OCI-LY7 (cell line): ENCODE measurements at regions not wholly inside any gene's neighbourhood (a gene's known extent, or its start where the extent isn't known, plus 50 kb on each side); places are given as distances from the start of the nearest gene placed in this dataset.

Experiments used
- BruUV-seq: library from RNA; stranded (reverse); fragments of 400-500 nt; replicated peaks from 2 replicates; lab custom pipeline; 2021; lab: Mats Ljungman, UMichigan
- CTCF ChIA-PET: fragments of 300-600 bp; sonication (Branson Sonifier 250); formaldehyde crosslinking; loops from one replicate; lab custom pipeline; 2022; ENCODE audit warnings: antibody characterized with exemption; ENCODE audit not compliant: unreplicated experiment; lab: Charles Lee
- POLR2A ChIA-PET: fragments of 300-600 bp; sonication (Branson Sonifier 250); formaldehyde crosslinking; loops from one replicate; lab custom pipeline; 2022; ENCODE audit warnings: antibody characterized with exemption; lab: Charles Lee
- DNase-seq: peaks from one replicate; pipeline ENCODE4 v3.0.0-alpha.2; 2015; ENCODE audit warnings: low spot score
- H2AFZ ChIP-seq: fragments of 200-600 bp; sonication (generic), shearing (Covaris generic); 2 replicates; pipeline ENCODE4 v1.6.1; 2014; ENCODE audit warnings: mild to moderate bottlenecking, antibody characterized with exemption, low read length, moderate library complexity
- H3K27ac ChIP-seq: fragments of 200-600 bp; sonication (generic); 2 replicates; pipeline ENCODE4 v1.5.1; 2014; ENCODE audit warnings: mixed run types, low read depth, mild to moderate bottlenecking, moderate library complexity, low read length, inconsistent platforms; ENCODE audit not compliant: poor library complexity, severe bottlenecking
- H3K36me3 ChIP-seq: fragments of 200-600 bp; sonication (generic); 2 replicates; pipeline ENCODE4 v1.6.1; 2014; ENCODE audit warnings: mild to moderate bottlenecking, antibody characterized with exemption, low read length, moderate library complexity, mixed read lengths; ENCODE audit not compliant: insufficient read depth
- H3K4me1 ChIP-seq: fragments of 200-600 bp; sonication (generic); 2 replicates; pipeline ENCODE4 v1.5.1; 2014; ENCODE audit warnings: mild to moderate bottlenecking, low read length; ENCODE audit not compliant: insufficient read depth, poor library complexity, severe bottlenecking
- H3K4me2 ChIP-seq: fragments of 200-600 bp; sonication (generic); 2 replicates; pipeline ENCODE4 v1.6.1; 2014; ENCODE audit warnings: mild to moderate bottlenecking, low read length
- H3K4me3 ChIP-seq: fragments of 200-600 bp; sonication (generic); 2 replicates; pipeline ENCODE4 v1.5.1; 2014; ENCODE audit warnings: mild to moderate bottlenecking, low read depth, low read length; ENCODE audit not compliant: poor library complexity, severe bottlenecking
- H3K79me2 ChIP-seq: fragments of 200-600 bp; sonication (generic); 2 replicates; pipeline ENCODE4 v1.6.1; 2016; ENCODE audit warnings: low read depth, mild to moderate bottlenecking, low read length, moderate library complexity, mixed read lengths; ENCODE audit not compliant: insufficient read depth
- H3K9me2 ChIP-seq: fragments of 200-600 bp; sonication (generic); 2 replicates; pipeline ENCODE4 v1.6.1; 2016; ENCODE audit warnings: mild to moderate bottlenecking, low read length, mixed read lengths; ENCODE audit not compliant: insufficient read depth
- H3K9me3 ChIP-seq: fragments of 200-600 bp; sonication (generic); 2 replicates; pipeline ENCODE4 v1.6.1; 2014; ENCODE audit warnings: mild to moderate bottlenecking, mixed run types, low read length, mixed read lengths
- H4K20me1 ChIP-seq: fragments of 200-600 bp; sonication (generic); 2 replicates; pipeline ENCODE4 v1.6.1; 2014; ENCODE audit warnings: mild to moderate bottlenecking, antibody characterized with exemption, low read length, moderate library complexity, mixed read lengths; ENCODE audit not compliant: insufficient read depth
- CTCF ChIP-seq: fragments of 200-600 bp; sonication (generic); conservative IDR thresholded peaks from 2 replicates; pipeline ENCODE4 v1.5.1; 2014; ENCODE audit warnings: mild to moderate bottlenecking, antibody characterized with exemption, low read length, moderate library complexity, mixed read lengths
- EZH2phosphoT487 ChIP-seq: fragments of 200-600 bp; sonication (generic); IDR thresholded peaks from 2 replicates; pipeline ENCODE4 v1.6.1; 2018; ENCODE audit warnings: low read depth, borderline replicate concordance, mild to moderate bottlenecking, mixed run types, antibody characterized with exemption, low read length, moderate library complexity, mixed read lengths
- intact Hi-C: fragments of 100-400 bp; cut with micrococcal nuclease; formaldehyde crosslinking; loops from one replicate; pipeline ENCODE4 v1.10.0; 2022; ENCODE audit not compliant: unreplicated experiment

- Histone ChIP-seq H3K4me3 (no peak overlapping the region), H3K36me3 (no peaks in the 10 kb centered on the region), H4K20me1 (no peaks in the 10 kb centered on the region), H3K27ac (no peak overlapping the region), H2AFZ (no peak overlapping the region), H3K4me1 (no peaks in the 10 kb centered on the region), H3K9me2 (no peaks in the 10 kb centered on the region), H3K4me2 (no peak overlapping the region), H3K9me3 (no peaks in the 10 kb centered on the region), H3K79me2 (no peaks in the 10 kb centered on the region)
- TF ChIP-seq EZH2phosphoT487 (no peak), CTCF (no peak)
- DNase-seq, result no peak
- intact Hi-C loops, result no loop called here
- no TSS peak for BruUV-seq
- ChIA-PET CTCF (no interaction called here), POLR2A (no interaction called here)
Measured at GRCh38 chr12:24436667-24437066, 487.2 kb upstream of the SOX5 start.

- no peaks in the 10 kb centered on the region for H3K4me1 ChIP-seq
- no peak overlapping the region for H3K27ac ChIP-seq
- BruUV-seq, result no TSS peak
- CTCF ChIA-PET, result no interaction called here
- H3K4me3 ChIP-seq, result no peak overlapping the region
- POLR2A ChIA-PET, result interaction anchor here (1.0 kb wide), 1 partner anchor 12 kb away, joined by 4 read pairs; no protein-coding TSS in a partner anchor
- no peak for DNase-seq
- intact Hi-C loops, result no loop called here
- H3K36me3 ChIP-seq, result no peaks in the 10 kb centered on the region
- H3K9me2 ChIP-seq, result no peaks in the 10 kb centered on the region
- no peaks in the 10 kb centered on the region for H3K79me2 ChIP-seq
- H3K4me2 ChIP-seq, result no peak overlapping the region
- no peak overlapping the region for H2AFZ ChIP-seq
- TF ChIP-seq EZH2phosphoT487 (no peak), CTCF (no peak)
- H3K9me3 ChIP-seq, result no peaks in the 10 kb centered on the region
- H4K20me1 ChIP-seq, result no peaks in the 10 kb centered on the region
Measured at GRCh38 chr12:24431872-24432271, 482.4 kb upstream of the SOX5 start.

DNA sequence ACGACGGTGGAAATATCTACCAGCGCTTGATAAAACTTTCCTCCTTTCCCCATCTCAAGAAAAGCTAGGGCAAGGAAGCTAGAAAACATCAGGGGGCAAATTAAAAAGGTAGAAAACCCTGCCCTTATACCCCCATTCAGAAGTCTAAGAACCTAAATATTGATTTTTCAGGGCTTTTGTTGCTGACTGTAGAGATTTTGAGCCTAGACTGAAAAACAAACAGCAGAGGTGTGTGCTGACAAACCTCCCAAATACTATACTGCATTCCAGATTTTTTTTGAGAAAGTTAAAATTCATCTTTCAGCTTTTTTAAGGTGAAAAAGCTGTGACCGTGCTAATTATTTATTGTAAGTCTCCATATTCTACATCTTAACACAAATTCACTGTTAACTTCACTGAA lies 478.3 kb upstream of the SOX5 start:
- no TSS peak for BruUV-seq
- no peaks in the 10 kb centered on the region for H3K4me1 ChIP-seq

More for the DNA sequence above, 478.3 kb upstream of the SOX5 start:
- TF ChIP-seq EZH2phosphoT487 (no peak), CTCF (no peak)
- POLR2A ChIA-PET, result interaction anchor here (0.7 kb wide), 2 partner anchors 29 to 1640 kb away, joined by 3 read pairs; no protein-coding TSS in a partner anchor
- DNase-seq, result no peak
- intact Hi-C loops, result no loop called here
- H3K27ac ChIP-seq, result no peak overlapping the region
- H3K4me2 ChIP-seq, result no peak overlapping the region
- CTCF ChIA-PET, result no interaction called here
- H3K36me3 ChIP-seq, result no peaks in the 10 kb centered on the region
- H3K4me3 ChIP-seq, result no peak overlapping the region
- H3K9me2 ChIP-seq, result no peaks in the 10 kb centered on the region
- no peaks in the 10 kb centered on the region for H4K20me1 ChIP-seq
- no peaks in the 10 kb centered on the region for H3K9me3 ChIP-seq
- H3K79me2 ChIP-seq, result no peaks in the 10 kb centered on the region
- no peak overlapping the region for H2AFZ ChIP-seq
